Aorta (tissue), 5 donors: ENCODE measurements at regions not wholly inside any gene's neighbourhood (a gene's known extent, or its start where the extent isn't known, plus 50 kb on each side); places are given as distances from the start of the nearest gene placed in this dataset.

Experiments
- ATAC-seq: fragments of 200-7000 bp; cut with Tn5 transposase; one replicate; pipeline ENCODE4 v1.9.1; 2022; ENCODE audit warnings: moderate library complexity; ENCODE audit not compliant: low FRiP score
- DNase-seq, 2 donors: peaks; one replicate each; pipeline ENCODE4 v3.0.0-alpha.2; 2020
- H3K27ac ChIP-seq, 2 donors: one replicate each; pipeline ENCODE4 v1.5.1; 2013; ENCODE audit warnings: low read length in 2 of 2, mild to moderate bottlenecking in 2 of 2, moderate library complexity in 2 of 2, control low read depth in 1 of 2, inconsistent platforms in 1 of 2, low read depth in 1 of 2
- H3K27me3 ChIP-seq, 2 donors: one replicate each; pipeline ENCODE4 v1.6.1; 2013; ENCODE audit warnings: control low read depth in 1 of 2, low read length in 1 of 2, mild to moderate bottlenecking in 1 of 2, moderate library complexity in 1 of 2; ENCODE audit not compliant: insufficient read depth in 2 of 2, control insufficient read depth in 1 of 2
- H3K36me3 ChIP-seq, 2 donors: one replicate each; pipeline ENCODE4 v1.6.1; 2013; ENCODE audit warnings: control low read depth in 1 of 2, low read length in 1 of 2, mild to moderate bottlenecking in 1 of 2; ENCODE audit not compliant: insufficient read depth in 2 of 2, control insufficient read depth in 1 of 2
- H3K4me1 ChIP-seq, 2 donors: one replicate each; pipeline ENCODE4 v1.6.1; 2013; ENCODE audit warnings: low read length in 2 of 2, control low read depth in 1 of 2, mild to moderate bottlenecking in 1 of 2, moderate library complexity in 1 of 2; ENCODE audit not compliant: insufficient read depth in 2 of 2, control insufficient read depth in 1 of 2
- H3K4me3 ChIP-seq, 2 donors: one replicate each; pipeline ENCODE4 v1.5.1; 2013; ENCODE audit warnings: low read length in 2 of 2, control low read depth in 1 of 2, mild to moderate bottlenecking in 1 of 2
- H3K9me3 ChIP-seq: one replicate; pipeline ENCODE4 v1.6.1; 2013; ENCODE audit warnings: mild to moderate bottlenecking, low read length; ENCODE audit not compliant: control insufficient read depth
- WGBS, 2 donors: extraction: QIAGEN DNeasy Blood & Tissue Kit; methylation state at CpG; one replicate each; pipeline ENCODE4 v1.1.7; 2013; 5-methylcytosine and 5-hydroxymethylcytosine counted together
- intact Hi-C, 2 donors: fragments of 100-400 bp; cut with DNase I; formaldehyde crosslinking; loops; one replicate each; pipeline versions ENCODE4 v1.14.2 to v1.15.0; 2022
- donor health status: healthy with polysubstance abuse.
- donor health status: Bipolar disorder and iron deficiency.
- donor health status: DM: no; HTN: no; CAD: no.
- donor health status: DM: no; HTN: no; CAD: no.
- donor health status: DM: yes; HTN: yes; CAD: no.

GRCh38 chr9:103867886-103868285 lies 226.2 kb upstream of the SMC2 start:
- no peak for ATAC-seq
- WGBS, 2 donors = 21 to 24% methylated on average over 1 of the region's 1 CpG
- no peak for DNase-seq
- intact Hi-C loops = no loop called here
- no peaks in the 10 kb centered on the region for H3K27me3 ChIP-seq
- no peaks in the 10 kb centered on the region for H3K9me3 ChIP-seq
- H3K27ac ChIP-seq = no peak overlapping the region
- no peak overlapping the region for H3K4me3 ChIP-seq
- no peaks in the 10 kb centered on the region for H3K4me1 ChIP-seq
- H3K36me3 ChIP-seq = no peaks in the 10 kb centered on the region

GRCh38 chr9:103872811-103873210 lies 221.3 kb upstream of the SMC2 start:
- no peaks in the 10 kb centered on the region for H3K27me3 ChIP-seq
- no peak for ATAC-seq
- H3K9me3 ChIP-seq = no peaks in the 10 kb centered on the region
- peak in 1 of 2 donors; percentile 44 for DNase-seq
- no peaks in the 10 kb centered on the region for H3K36me3 ChIP-seq
- no peaks in the 10 kb centered on the region for H3K4me1 ChIP-seq
- 84 to 85% methylated on average over 7 of the region's 7 CpGs for WGBS, 2 donors
- no peak overlapping the region for H3K4me3 ChIP-seq
- no peak overlapping the region for H3K27ac ChIP-seq
- intact Hi-C loops = no loop called here

GRCh38 chr9:103881419-103881818 lies 212.7 kb upstream of the SMC2 start:
- no peaks in the 10 kb centered on the region for H3K4me1 ChIP-seq
- 91% methylated on average over 2 of the region's 2 CpGs for WGBS, 2 donors
- intact Hi-C loops = no loop called here
- ATAC-seq (no peak), DNase-seq (no peak)
- H3K27me3 ChIP-seq = no peaks in the 10 kb centered on the region
- no peak overlapping the region for H3K27ac ChIP-seq
- H3K4me3 ChIP-seq = no peak overlapping the region
- H3K9me3 ChIP-seq = no peaks in the 10 kb centered on the region
- no peaks in the 10 kb centered on the region for H3K36me3 ChIP-seq

GRCh38 chr9:103889989-103890388 lies 204.1 kb upstream of the SMC2 start:
- no peak overlapping the region for H3K4me3 ChIP-seq
- H3K4me1 ChIP-seq = no peaks in the 10 kb centered on the region
- no peak for DNase-seq
- no peaks in the 10 kb centered on the region for H3K27me3 ChIP-seq
- no peaks in the 10 kb centered on the region for H3K36me3 ChIP-seq
- no peak overlapping the region for H3K27ac ChIP-seq
- intact Hi-C loops = no loop called here
- no peak for ATAC-seq
- no peaks in the 10 kb centered on the region for H3K9me3 ChIP-seq

- Histone ChIP-seq H3K4me3 (no peak overlapping the region), H3K27ac (no peak overlapping the region), H3K27me3 (no peaks in the 10 kb centered on the region), H3K9me3 (no peaks in the 10 kb centered on the region), H3K36me3 (no peaks in the 10 kb centered on the region), H3K4me1 (no peaks in the 10 kb centered on the region)
- no peak for ATAC-seq
- DNase-seq = no peak
- intact Hi-C loops = no loop called here
- WGBS, 2 donors = 14 to 19% methylated on average over 2 of the region's 2 CpGs
Measured at GRCh38 chr9:103894184-103894583, 199.9 kb upstream of the SMC2 start.

GRCh38 chr9:103898550-103898949 lies 195.6 kb upstream of the SMC2 start:
- ATAC-seq (no peak), DNase-seq (no peak)
- H3K9me3 ChIP-seq = no peaks in the 10 kb centered on the region
- no peak overlapping the region for H3K4me3 ChIP-seq
- no peaks in the 10 kb centered on the region for H3K4me1 ChIP-seq
- H3K36me3 ChIP-seq = no peaks in the 10 kb centered on the region
- 59 to 60% methylated on average over 1 of the region's 1 CpG for WGBS, 2 donors
- intact Hi-C loops = no loop called here
- H3K27me3 ChIP-seq = no peaks in the 10 kb centered on the region
- H3K27ac ChIP-seq = no peak overlapping the region

- intact Hi-C loops = no loop called here
- 22 to 26% methylated on average over 1 of the region's 1 CpG for WGBS, 2 donors
Measured at GRCh38 chr9:103899866-103900265, 194.2 kb upstream of the SMC2 start.

GRCh38 chr9:103900466-103900865 lies 193.6 kb upstream of the SMC2 start:
- Histone ChIP-seq H3K9me3 (no peaks in the 10 kb centered on the region), H3K4me1 (no peaks in the 10 kb centered on the region), H3K36me3 (no peaks in the 10 kb centered on the region), H3K27me3 (no peaks in the 10 kb centered on the region), H3K27ac (no peak overlapping the region), H3K4me3 (no peak overlapping the region)
- ATAC-seq (no peak), DNase-seq (no peak)
- intact Hi-C loops = no loop called here
- 22 to 26% methylated on average over 2 of the region's 2 CpGs for WGBS, 2 donors

More at GRCh38 chr9:103899866-103900265, 194.2 kb upstream of the SMC2 start:
- Histone ChIP-seq H3K4me1 (no peaks in the 10 kb centered on the region), H3K4me3 (no peak overlapping the region), H3K36me3 (no peaks in the 10 kb centered on the region), H3K27ac (no peak overlapping the region), H3K27me3 (no peaks in the 10 kb centered on the region), H3K9me3 (no peaks in the 10 kb centered on the region)
- ATAC-seq (no peak), DNase-seq (no peak)

GRCh38 chr9:103902263-103902662 lies 191.8 kb upstream of the SMC2 start:
- no peaks in the 10 kb centered on the region for H3K36me3 ChIP-seq
- H3K27me3 ChIP-seq = no peaks in the 10 kb centered on the region
- 73 to 80% methylated on average over 2 of the region's 2 CpGs for WGBS, 2 donors
- no peak overlapping the region for H3K27ac ChIP-seq
- H3K4me1 ChIP-seq = no peaks in the 10 kb centered on the region
- ATAC-seq (no peak), DNase-seq (no peak)
- intact Hi-C loops = no loop called here
- no peaks in the 10 kb centered on the region for H3K9me3 ChIP-seq
- no peak overlapping the region for H3K4me3 ChIP-seq
